Gastrocnemius medialis (tissue), 4 donors: ENCODE measurements at regions not wholly inside any gene's neighbourhood (a gene's known extent, or its start where the extent isn't known, plus 50 kb on each side); places are given as distances from the start of the nearest gene placed in this dataset.
"Not testable (repeated sequence)": the region's sequence is repeated elsewhere in the genome, so short reads cannot be mapped to it uniquely, and the experiment has no call there.

Experiments
- ATAC-seq, 2 donors: fragments of 150-250 bp; one replicate each; pipeline ENCODE4 v1.9.1; 2016
- DNase-seq, 2 donors: peaks; one replicate each; pipeline ENCODE4 v3.0.0-alpha.2; 2019
- H3K27ac ChIP-seq, 4 donors: fragments of 200-600 bp; sonication (generic); 1 replicate in 1 of 4; 2 replicates in 3 of 4; pipeline ENCODE4 v1.5.1; 2016 to 2018; ENCODE audit warnings: mild to moderate bottlenecking in 2 of 4, moderate library complexity in 1 of 4
- H3K27me3 ChIP-seq, 3 donors: fragments of 200-600 bp; sonication (generic) in 2 of 3; 1 replicate in 1 of 3; 2 replicates in 2 of 3; pipeline versions ENCODE4 v1.5.1 to v1.6.0; 2016 to 2019; ENCODE audit warnings: mild to moderate bottlenecking in 1 of 3, moderate library complexity in 1 of 3
- H3K36me3 ChIP-seq, 2 donors: fragments of 200-600 bp; sonication (generic) in 1 of 2; one replicate each; pipeline ENCODE4 v1.5.1; 2017 to 2018
- H3K4me1 ChIP-seq, 2 donors: fragments of 200-600 bp; sonication (generic) in 1 of 2; one replicate each; pipeline ENCODE4 v1.5.1; 2016 to 2017; ENCODE audit warnings: mild to moderate bottlenecking in 2 of 2
- H3K4me3 ChIP-seq, 4 donors: fragments of 200-600 bp; sonication (generic) in 3 of 4; 1 replicate in 1 of 4; 2 replicates in 3 of 4; pipeline ENCODE4 v1.5.1; 2016 to 2019; ENCODE audit warnings: mild to moderate bottlenecking in 2 of 4
- H3K9me3 ChIP-seq, 3 donors: fragments of 200-600 bp; sonication (generic) in 2 of 3; 1 replicate in 1 of 3; 2 replicates in 2 of 3; pipeline ENCODE4 v1.5.1; 2016 to 2019
- CTCF ChIP-seq, 5 experiments: fragments of 450-650 bp in 3 of 5; fragments of 200-600 bp in 2 of 5; sonication (generic) in 2 of 5; IDR thresholded peaks in 4 of 5; conservative IDR thresholded peaks in 1 of 5; 1 replicate in 4 of 5; 2 replicates in 1 of 5; pipeline ENCODE4 v1.5.1; 2016 to 2019; ENCODE audit warnings: antibody characterized with exemption in 5 of 5, mild to moderate bottlenecking in 3 of 5, moderate library complexity in 3 of 5
- POLR2A ChIP-seq, 2 donors: fragments of 450-650 bp; IDR thresholded peaks; one replicate each; pipeline ENCODE4 v1.6.1; 2017; ENCODE audit warnings: antibody characterized with exemption in 2 of 2, mild to moderate bottlenecking in 2 of 2, moderate library complexity in 2 of 2
- in situ Hi-C, 4 donors: fragments of 200-750 bp; cut with MboI; loops; one replicate each; pipeline versions ENCODE4 v1.15.0 to v1.8.0; 2017; ENCODE audit warnings: low sequenced_read_pairs in 4 of 4
- intact Hi-C: fragments of 100-400 bp; cut with DNase I; formaldehyde crosslinking; loops from one replicate; pipeline ENCODE4 v1.15.1; 2023; ENCODE audit warnings: low total_unique reads

GRCh38 chr9:31541721-31542281, 842.6 kb upstream of the ACO1 start:
- ATAC-seq = peak; percentile 42 to 50
- H3K4me1 ChIP-seq = peaks cover 7 to 16% of the 10 kb centered on the region in 2 donors
- intact Hi-C loops (no loop called here), in situ Hi-C loops (no loop called here)
- H3K9me3 ChIP-seq = no peaks in the 10 kb centered on the region
- peak overlapping the region; percentile 47 to 68 (median 54) for H3K27ac ChIP-seq
- no peak for DNase-seq
- TF ChIP-seq CTCF (IDR thresholded peaks at IDR 0.05 in 4 of 5, conservative IDR thresholded peaks at IDR 0.05 in 1 of 5) = no peak
- no peak for TF ChIP-seq POLR2A (IDR thresholded peaks at IDR 0.05)
- H3K36me3 ChIP-seq = no peaks in the 10 kb centered on the region
- H3K27me3 ChIP-seq = no peaks in the 10 kb centered on the region
- peak overlapping the region in 1 of 4 donors; percentile 40 for H3K4me3 ChIP-seq

GRCh38 chr9:31542384-31543055, 841.9 kb upstream of the ACO1 start:
- peak overlapping the region in 1 of 4 donors; percentile 40 for H3K4me3 ChIP-seq
- no peaks in the 10 kb centered on the region for H3K27me3 ChIP-seq
- peak overlapping the region; percentile 47 to 68 (median 54) for H3K27ac ChIP-seq
- no peaks in the 10 kb centered on the region for H3K9me3 ChIP-seq
- peaks cover 7 to 16% of the 10 kb centered on the region in 2 donors for H3K4me1 ChIP-seq
- in situ Hi-C loops = no loop called here
- TF ChIP-seq POLR2A (IDR thresholded peaks at IDR 0.05) (no peak), CTCF (IDR thresholded peaks at IDR 0.05 in 4 of 5, conservative IDR thresholded peaks at IDR 0.05 in 1 of 5) (peak in 3 of 5 experiments; percentile 38 to 50 (median 48))
- ATAC-seq (peak; percentile 97), DNase-seq (peak; percentile 16 to 41)
- intact Hi-C loops = no loop called here
- H3K36me3 ChIP-seq = no peaks in the 10 kb centered on the region

- no peaks in the 10 kb centered on the region for H3K4me1 ChIP-seq
- no peak for DNase-seq
- H3K36me3 ChIP-seq = no peaks in the 10 kb centered on the region
- no peaks in the 10 kb centered on the region for H3K27me3 ChIP-seq
- ATAC-seq = no peak
- H3K9me3 ChIP-seq = no peaks in the 10 kb centered on the region
- in situ Hi-C loops (no loop called here), intact Hi-C loops (no loop called here)
- no peak overlapping the region for H3K4me3 ChIP-seq
- no peak overlapping the region for H3K27ac ChIP-seq
- TF ChIP-seq POLR2A (IDR thresholded peaks at IDR 0.05) (no peak), CTCF (IDR thresholded peaks at IDR 0.05 in 4 of 5, conservative IDR thresholded peaks at IDR 0.05 in 1 of 5) (no peak)
These were observed 829.5 kb upstream of the ACO1 start for GRCh38 chr9:31554941-31555340.

- no peak for TF ChIP-seq POLR2A (IDR thresholded peaks at IDR 0.05)
- no peak for TF ChIP-seq CTCF (IDR thresholded peaks at IDR 0.05 in 4 of 5, conservative IDR thresholded peaks at IDR 0.05 in 1 of 5)
- no peaks in the 10 kb centered on the region for H3K36me3 ChIP-seq
- ATAC-seq = no peak
- no peaks in the 10 kb centered on the region for H3K4me1 ChIP-seq
- intact Hi-C loops (no loop called here), in situ Hi-C loops (no loop called here)
- no peaks in the 10 kb centered on the region for H3K9me3 ChIP-seq
- no peak overlapping the region for H3K27ac ChIP-seq
- no peak overlapping the region for H3K4me3 ChIP-seq
- no peaks in the 10 kb centered on the region for H3K27me3 ChIP-seq
- no peak for DNase-seq
These were observed 827.6 kb upstream of the ACO1 start for GRCh38 chr9:31556667-31557463.

GRCh38 chr9:31572190-31572589, 812.3 kb upstream of the ACO1 start:
- intact Hi-C loops, in situ Hi-C loops: not testable (repeated sequence)

More at GRCh38 chr9:31572190-31572589, 812.3 kb upstream of the ACO1 start:
- H3K27me3 ChIP-seq, H3K4me1 ChIP-seq, H3K27ac ChIP-seq, ATAC-seq, H3K4me3 ChIP-seq, H3K36me3 ChIP-seq, DNase-seq, H3K9me3 ChIP-seq: not testable (repeated sequence)
